CD4-positive, alpha-beta T cell (primary cell): ENCODE measurements at regions not wholly inside any gene's neighbourhood (a gene's known extent, or its start where the extent isn't known, plus 50 kb on each side); places are given as distances from the start of the nearest gene placed in this dataset.

Experiments used
- ATAC-seq: fragments of 200-7000 bp; cut with Tn5 transposase; one replicate; pipeline ENCODE4 v1.10.0; 2022; ENCODE audit warnings: mild to moderate bottlenecking; ENCODE audit not compliant: poor library complexity
- CTCF ChIA-PET: fragments of 350-600 bp; sonication (Branson Sonifier 250); formaldehyde crosslinking; loops from one replicate; lab custom pipeline; 2021; ENCODE audit warnings: antibody characterized with exemption, inconsistent platforms; lab: Charles Lee
- POLR2A ChIA-PET: fragments of 350-600 bp; sonication (Branson Sonifier 250); formaldehyde crosslinking; loops from one replicate; lab custom pipeline; 2021; ENCODE audit warnings: antibody characterized with exemption, inconsistent platforms; lab: Charles Lee
- DNase-seq, 14 experiments: peaks; one replicate each; pipeline ENCODE4 v3.0.0-alpha.2; 2013 to 2020; ENCODE audit warnings: mixed read lengths in 2 of 14
- H3K27ac ChIP-seq, 2 donors: one replicate each; pipeline versions ENCODE4 v1.5.1 to v1.7.0; 2013; ENCODE audit warnings: low read length in 2 of 2, low read depth in 1 of 2, mild to moderate bottlenecking in 1 of 2
- H3K27me3 ChIP-seq, 2 experiments: 1 replicate in 1 of 2; 2 replicates in 1 of 2; pipeline versions ENCODE4 v1.6.1 to v1.7.0; 2013; ENCODE audit warnings: low read length in 2 of 2, control low read depth in 1 of 2, mild to moderate bottlenecking in 1 of 2, moderate library complexity in 1 of 2; ENCODE audit not compliant: insufficient read depth in 2 of 2, control insufficient read depth in 1 of 2
- H3K36me3 ChIP-seq: one replicate; pipeline ENCODE4 v1.6.1; 2013; ENCODE audit warnings: low read length, control low read depth; ENCODE audit not compliant: insufficient read depth
- H3K4me1 ChIP-seq: one replicate; pipeline ENCODE4 v1.6.1; 2013; ENCODE audit warnings: low read length, control low read depth; ENCODE audit not compliant: insufficient read depth
- H3K4me3 ChIP-seq: one replicate; pipeline ENCODE4 v1.5.1; 2013; ENCODE audit warnings: mild to moderate bottlenecking, low read length, moderate library complexity
- H3K9me3 ChIP-seq, 2 experiments: 1 replicate in 1 of 2; 2 replicates in 1 of 2; pipeline versions ENCODE4 v1.6.1 to v1.7.0; 2013; ENCODE audit warnings: low read length in 2 of 2, mild to moderate bottlenecking in 2 of 2, control low read depth in 1 of 2, moderate library complexity in 1 of 2; ENCODE audit not compliant: control insufficient read depth in 1 of 2, insufficient read depth in 1 of 2
- H3K27ac Mint-ChIP-seq: one replicate; pipeline ENCODE4 v1.8.0; 2020; ENCODE audit warnings: mixed read lengths
- H3K27me3 Mint-ChIP-seq: one replicate; pipeline ENCODE4 v1.8.0; 2021; ENCODE audit warnings: mixed read lengths
- H3K36me3 Mint-ChIP-seq: one replicate; pipeline ENCODE4 v1.8.0; 2021; ENCODE audit warnings: low read depth, mixed read lengths
- H3K4me1 Mint-ChIP-seq: one replicate; pipeline ENCODE4 v1.8.0; 2021; ENCODE audit warnings: low read depth, mixed read lengths
- H3K4me3 Mint-ChIP-seq: one replicate; pipeline ENCODE4 v1.8.0; 2020; ENCODE audit warnings: mild to moderate bottlenecking, mixed read lengths
- H3K9me3 Mint-ChIP-seq: one replicate; pipeline ENCODE4 v1.8.0; 2020; ENCODE audit warnings: mixed read lengths
- CTCF ChIP-seq: fragments of 200-600 bp; IDR thresholded peaks from one replicate; pipeline ENCODE4 v1.8.0; 2022; ENCODE audit warnings: antibody characterized with exemption, mild to moderate bottlenecking
- intact Hi-C, 2 experiments: fragments of 100-400 bp; cut with DNase I in 1 of 2; cut with micrococcal nuclease in 1 of 2; formaldehyde crosslinking; loops; one replicate each; pipeline versions ENCODE4 v1.15.1 to v1.9.0; 2023 to 2025; cut with DNase I, micrococcal nuclease

- H3K27ac Mint-ChIP-seq: no peak overlapping the region
- ChIA-PET CTCF (no interaction called here), POLR2A (no interaction called here)
- H3K36me3 Mint-ChIP-seq: no peaks in the 10 kb centered on the region
- no peaks in the 10 kb centered on the region for H3K4me1 ChIP-seq
- no peaks in the 10 kb centered on the region for H3K36me3 ChIP-seq
- no peaks in the 10 kb centered on the region for H3K27me3 ChIP-seq
- H3K4me3 ChIP-seq: no peak overlapping the region
- ATAC-seq (no peak), DNase-seq (no peak)
- H3K4me1 Mint-ChIP-seq: no peaks in the 10 kb centered on the region
- H3K9me3 ChIP-seq: no peaks in the 10 kb centered on the region
- H3K27ac ChIP-seq: no peak overlapping the region
- intact Hi-C loops: no loop called here
- H3K27me3 Mint-ChIP-seq: peaks cover 24% of the 10 kb centered on the region
- no peak for TF ChIP-seq CTCF
- H3K4me3 Mint-ChIP-seq: no peak overlapping the region
- no peaks in the 10 kb centered on the region for H3K9me3 Mint-ChIP-seq
These were observed 185.7 kb downstream of the XPNPEP1 start for GRCh38 chr10:109737626-109738025.

GRCh38 chr10:109737009-109737408, 186.3 kb downstream of the XPNPEP1 start:
- ChIA-PET CTCF (no interaction called here), POLR2A (no interaction called here)
- Mint-ChIP-seq H3K27ac (no peak overlapping the region), H3K4me1 (no peaks in the 10 kb centered on the region), H3K27me3 (peaks cover 28% of the 10 kb centered on the region), H3K36me3 (no peaks in the 10 kb centered on the region), H3K9me3 (peaks cover 3% of the 10 kb centered on the region), H3K4me3 (no peak overlapping the region)
- no peak for TF ChIP-seq CTCF
- Histone ChIP-seq H3K4me1 (no peaks in the 10 kb centered on the region), H3K27me3 (no peaks in the 10 kb centered on the region), H3K27ac (no peak overlapping the region), H3K36me3 (no peaks in the 10 kb centered on the region), H3K4me3 (no peak overlapping the region), H3K9me3 (no peaks in the 10 kb centered on the region)
- no peak for DNase-seq
- ATAC-seq: no peak
- intact Hi-C loops: no loop called here

- Mint-ChIP-seq H3K36me3 (no peaks in the 10 kb centered on the region), H3K9me3 (peaks cover 3% of the 10 kb centered on the region), H3K27ac (no peak overlapping the region), H3K4me3 (no peak overlapping the region), H3K4me1 (no peaks in the 10 kb centered on the region), H3K27me3 (peaks cover 28% of the 10 kb centered on the region)
- ChIA-PET CTCF (no interaction called here), POLR2A (no interaction called here)
- H3K4me1 ChIP-seq: no peaks in the 10 kb centered on the region
- ATAC-seq (no peak), DNase-seq (no peak)
- no peaks in the 10 kb centered on the region for H3K27me3 ChIP-seq
- no peak overlapping the region for H3K27ac ChIP-seq
- no peak overlapping the region for H3K4me3 ChIP-seq
- no peaks in the 10 kb centered on the region for H3K36me3 ChIP-seq
- no peaks in the 10 kb centered on the region for H3K9me3 ChIP-seq
- no peak for TF ChIP-seq CTCF
- intact Hi-C loops: no loop called here
These were observed 187.5 kb downstream of the XPNPEP1 start for GRCh38 chr10:109735776-109736175.
